CD4-positive, alpha-beta T cell treated with Interferon alpha-2 for 1 hour (primary cell): ENCODE measurements at regions not wholly inside any gene's neighbourhood (a gene's known extent, or its start where the extent isn't known, plus 50 kb on each side); places are given as distances from the start of the nearest gene placed in this dataset.
"Not testable (repeated sequence)": the region's sequence is repeated elsewhere in the genome, so short reads cannot be mapped to it uniquely, and the experiment has no call there.

Experiments used
- DNase-seq, 2 donors: peaks; one replicate each; pipeline ENCODE4 v3.0.0-alpha.2; 2020 to 2022

DNA sequence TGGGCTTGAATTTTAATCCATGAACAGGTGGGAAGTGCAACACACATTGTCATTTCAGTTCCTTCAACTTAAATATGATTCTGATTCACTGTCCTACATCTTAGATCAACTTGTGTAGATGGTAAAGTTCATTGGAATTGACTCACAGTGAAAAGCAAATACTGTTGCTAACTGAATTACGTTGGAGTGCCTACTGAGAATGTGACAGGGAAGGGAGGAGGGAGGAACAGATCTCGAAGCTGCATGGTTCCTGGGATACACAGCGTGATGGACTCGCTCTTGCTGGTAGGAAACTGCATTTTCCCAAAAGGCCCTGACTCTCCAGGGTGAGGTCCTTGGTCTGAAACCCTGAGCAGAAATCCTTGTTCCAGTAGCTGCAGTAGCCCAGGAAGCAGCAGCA lies 284.2 kb downstream of the USP46 start:
- no peak for DNase-seq

DNA sequence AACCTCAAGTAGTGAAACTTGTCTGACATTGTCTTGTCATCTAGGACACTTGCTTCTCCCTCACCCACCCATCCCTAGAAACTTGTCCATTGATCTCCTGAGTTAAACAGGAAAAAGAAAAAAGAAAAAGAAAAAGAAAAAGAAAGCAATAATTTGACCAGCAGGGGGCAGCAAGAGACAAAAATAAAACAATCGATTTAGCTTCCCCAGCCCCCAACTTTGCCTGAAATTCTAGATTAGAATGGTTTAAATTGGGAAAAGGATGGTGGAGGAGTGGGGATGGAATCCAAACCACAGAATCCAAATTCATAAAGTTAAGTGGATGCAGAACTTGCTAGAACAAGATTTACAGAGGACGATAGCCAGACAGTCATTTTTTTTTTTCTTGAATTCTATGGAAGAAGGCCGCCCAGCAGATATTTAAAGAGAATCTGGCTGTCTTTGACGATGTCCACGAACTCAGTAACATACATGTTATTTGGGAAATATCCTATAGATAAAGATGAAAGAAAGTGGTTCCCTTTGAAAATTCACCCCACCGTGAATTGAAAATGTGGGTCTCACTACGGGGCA lies 282.9 kb downstream of the USP46 start:
- peak in 1 of 2 donors; percentile 42 for DNase-seq

DNA sequence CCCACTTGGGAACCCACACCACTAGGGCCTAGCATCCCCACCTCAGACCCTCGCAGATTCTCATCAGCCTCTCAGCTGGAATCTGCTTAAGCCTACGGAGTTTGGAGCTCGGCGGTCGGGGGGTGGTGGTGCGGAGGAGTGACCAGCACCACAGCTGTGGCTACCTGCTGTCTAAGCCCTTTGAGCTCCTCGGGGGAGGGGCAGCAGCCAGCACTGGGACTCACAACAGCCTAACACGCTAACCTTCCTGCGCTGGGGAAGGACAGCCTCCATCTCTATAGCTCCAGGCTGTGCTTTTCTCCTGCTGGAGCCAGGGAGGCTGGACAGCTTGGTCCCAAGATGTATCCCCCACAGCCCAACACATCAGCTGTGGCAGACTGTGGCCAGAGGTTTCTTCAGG lies 281.5 kb downstream of the USP46 start:
- no peak for DNase-seq

DNA sequence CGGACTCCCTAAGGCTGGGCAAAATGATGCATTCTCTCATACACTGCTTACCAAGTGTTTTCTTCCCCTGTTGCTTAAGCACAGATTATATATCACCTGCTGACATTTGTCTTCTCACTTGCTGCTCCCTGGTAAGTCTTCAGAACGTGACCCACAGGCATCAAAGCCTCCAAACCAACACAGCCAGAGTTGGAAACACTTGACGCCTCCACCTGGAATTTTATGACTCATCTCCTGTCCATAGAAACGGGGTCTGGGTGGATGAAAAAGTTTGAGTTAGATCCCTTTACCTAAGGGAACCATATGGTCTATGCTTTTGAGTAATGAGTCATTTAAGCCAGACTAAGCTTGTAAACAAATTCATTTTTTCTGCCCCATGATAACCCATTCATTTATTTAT lies 251.6 kb downstream of the USP46 start:
- DNase-seq, result no peak

DNA sequence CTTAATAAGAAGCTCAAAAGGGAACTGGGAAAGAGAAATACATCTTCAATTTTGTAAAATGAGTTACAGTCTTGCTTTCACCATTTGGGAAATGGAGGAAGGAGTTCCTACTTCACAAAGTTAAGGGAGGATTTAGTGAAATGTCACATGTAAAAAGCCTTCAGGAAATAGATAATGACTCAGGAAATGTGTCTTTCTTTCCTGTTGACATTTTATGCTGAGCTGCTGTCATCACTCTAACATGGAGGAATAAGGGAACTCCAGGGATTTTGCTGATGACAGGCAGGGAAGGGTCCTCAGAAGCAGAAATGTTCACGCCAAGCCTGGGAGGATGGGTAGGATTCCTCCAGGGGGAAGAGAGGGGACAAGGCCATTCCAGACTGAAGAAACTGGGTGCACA lies 251.1 kb downstream of the USP46 start:
- DNase-seq, result no peak

DNA sequence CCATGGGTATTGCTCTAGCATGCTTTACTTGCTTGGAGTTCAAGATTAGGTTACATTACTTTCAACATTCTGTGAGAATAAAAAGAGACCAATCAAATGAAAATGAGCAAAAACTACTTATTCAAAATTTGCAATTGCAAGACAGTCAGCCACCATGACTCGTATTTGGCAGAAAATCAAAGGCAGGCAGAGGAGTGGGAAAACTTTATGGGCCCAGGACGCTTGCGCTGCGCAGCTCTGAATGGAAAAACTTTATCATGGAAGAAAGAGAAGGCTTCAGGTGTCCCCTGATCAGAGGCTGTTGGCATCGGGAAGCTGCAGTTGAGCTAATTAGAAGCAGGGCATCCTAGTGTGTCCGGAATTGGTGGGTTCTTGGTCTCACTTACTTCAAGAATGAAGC lies 250.6 kb downstream of the USP46 start:
- no peak for DNase-seq

DNA sequence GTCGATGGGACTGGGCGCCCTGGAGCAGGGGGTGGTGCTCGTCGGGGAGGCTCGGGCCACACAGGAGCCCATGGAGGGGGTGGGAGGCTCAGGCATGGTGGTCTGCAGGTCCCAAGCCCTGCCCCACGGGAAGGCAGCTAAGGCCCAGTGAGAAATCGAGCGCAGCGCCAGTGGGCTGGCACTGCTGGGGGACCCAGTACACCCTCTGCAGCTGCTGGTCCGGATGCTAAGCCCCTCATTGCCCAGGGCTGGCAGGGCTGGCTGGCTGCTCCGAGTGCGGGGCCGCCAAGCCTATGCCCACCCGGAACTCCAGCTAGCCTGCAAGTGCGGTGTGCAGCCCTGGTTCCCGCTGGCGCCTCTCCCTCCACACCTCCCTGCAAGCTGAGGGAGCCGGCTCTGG lies 249.3 kb downstream of the USP46 start:
- not testable (repeated sequence) for DNase-seq

DNA sequence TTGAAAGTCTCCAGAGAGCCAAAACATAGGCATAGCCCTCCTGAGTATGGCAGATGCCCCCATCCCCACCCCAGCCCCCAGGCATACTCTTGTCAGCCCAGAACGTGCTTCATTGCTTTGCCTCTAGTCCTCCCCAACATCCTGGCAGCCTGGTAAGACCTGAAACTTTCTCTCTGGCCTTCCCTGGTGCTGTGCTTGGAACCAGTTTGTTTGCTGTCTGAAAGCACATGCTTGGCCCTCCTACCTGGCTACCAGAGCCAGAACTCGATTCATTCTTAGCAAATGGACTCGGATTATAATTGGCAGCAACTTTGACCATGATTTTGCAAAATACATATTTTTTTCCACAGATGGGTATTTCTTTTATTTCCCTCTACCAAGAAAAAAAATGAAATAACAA lies 248.1 kb downstream of the USP46 start:
- no peak for DNase-seq

DNA sequence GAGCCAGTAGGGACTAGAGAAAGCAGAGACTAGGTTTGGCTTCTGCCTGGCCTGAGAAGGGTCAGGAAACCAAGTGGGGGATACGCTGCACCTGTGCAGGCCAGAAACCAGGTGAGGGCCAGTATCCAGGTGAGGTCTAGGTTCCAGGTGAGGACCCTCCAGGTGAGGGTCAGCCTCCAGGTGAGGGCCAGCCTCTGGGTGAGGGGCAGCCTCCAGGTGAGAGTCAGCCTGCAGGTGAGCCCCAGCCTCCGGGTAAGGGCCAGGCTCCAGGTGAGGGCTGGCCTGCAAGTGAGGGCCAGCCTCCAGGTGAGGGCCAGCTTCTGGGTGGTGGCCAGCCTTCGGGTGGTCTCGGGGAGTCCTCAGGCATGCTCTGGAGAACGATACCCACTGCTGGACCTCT lies 238.8 kb downstream of the USP46 start:
- DNase-seq, result no peak

DNA sequence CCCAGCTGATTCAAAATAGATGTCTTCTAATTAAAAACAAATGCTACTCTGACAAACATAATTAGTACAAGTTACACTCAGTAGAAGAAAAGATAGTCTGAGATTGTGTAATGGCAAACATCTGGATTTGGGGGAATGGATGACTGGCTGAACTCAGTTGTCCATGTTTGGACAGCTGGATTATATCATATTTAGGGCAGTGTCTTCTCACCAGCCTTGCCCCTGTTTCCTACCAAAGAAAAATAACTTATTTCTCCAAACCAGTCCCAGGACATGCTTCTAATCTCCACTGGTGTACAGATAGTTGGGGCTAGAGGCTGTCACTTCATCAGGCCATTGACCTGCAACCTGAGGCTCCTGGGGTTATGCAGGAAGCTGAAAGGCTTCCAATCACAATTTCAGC lies 237.3 kb downstream of the USP46 start:
- no peak for DNase-seq

DNA sequence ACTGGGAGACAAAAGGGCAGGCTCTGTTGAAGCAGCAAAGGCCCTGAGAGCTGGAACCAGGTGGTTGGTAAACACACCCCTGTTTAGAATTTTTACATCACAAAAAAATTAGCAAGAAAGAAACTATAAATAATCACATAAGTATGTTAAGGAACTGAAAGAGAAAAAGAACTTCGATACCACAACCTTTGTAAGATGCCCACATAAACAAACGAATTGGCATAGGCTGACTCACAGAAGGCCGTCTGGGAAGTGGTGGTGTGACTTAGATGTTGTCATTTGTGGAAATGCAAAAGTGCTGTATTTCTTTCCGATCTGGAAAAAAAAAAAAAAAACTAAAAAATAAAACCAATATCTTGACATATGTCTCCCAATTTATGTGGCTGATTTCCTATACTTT lies 235.1 kb downstream of the USP46 start:
- no peak for DNase-seq

DNA sequence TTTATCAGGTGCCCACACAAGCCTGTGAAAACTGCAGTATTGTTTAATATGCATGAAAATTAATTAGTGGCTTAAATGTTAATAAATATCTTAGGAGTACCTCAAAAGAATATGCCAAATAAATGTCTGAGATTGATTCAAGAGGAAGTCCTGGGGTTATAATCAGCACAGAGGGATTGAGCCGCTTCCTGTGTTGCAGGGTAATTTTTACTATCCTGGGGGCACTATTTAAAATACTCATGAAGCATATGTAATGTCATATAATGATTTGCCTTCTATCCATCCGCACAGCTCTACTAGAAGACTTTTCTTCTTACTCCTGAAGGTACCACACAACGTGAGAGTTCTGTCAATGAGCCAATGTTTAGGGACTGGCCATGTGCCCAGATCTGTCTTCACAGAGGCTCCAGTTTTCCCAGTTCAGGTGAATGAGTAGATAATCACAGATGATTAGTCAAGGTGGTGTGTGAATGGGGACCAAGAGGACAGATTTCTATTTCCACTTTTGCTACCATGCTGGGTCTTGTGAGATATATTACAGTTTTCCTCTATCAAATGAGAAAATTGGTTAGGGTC lies 233.3 kb downstream of the USP46 start:
- no peak for DNase-seq

DNA sequence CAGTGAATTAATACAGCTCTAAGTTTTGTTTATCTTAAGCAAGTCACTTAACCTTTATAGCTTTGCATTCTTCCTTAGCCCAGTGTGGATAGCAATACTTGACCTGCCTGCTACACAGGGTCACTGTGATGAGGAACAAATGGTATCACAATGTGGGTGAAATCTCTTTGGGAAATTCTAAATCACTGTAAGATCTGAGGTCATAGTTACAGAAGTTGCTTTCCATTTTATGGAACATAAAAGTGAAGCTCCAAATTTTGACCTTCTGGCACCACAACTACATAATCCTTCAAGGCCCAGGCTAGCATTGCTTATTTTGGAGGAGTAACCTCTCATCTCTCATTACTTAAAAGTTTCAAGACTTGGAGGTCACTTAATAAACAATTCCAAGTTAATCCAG lies 227.7 kb downstream of the USP46 start:
- DNase-seq, result no peak

DNA sequence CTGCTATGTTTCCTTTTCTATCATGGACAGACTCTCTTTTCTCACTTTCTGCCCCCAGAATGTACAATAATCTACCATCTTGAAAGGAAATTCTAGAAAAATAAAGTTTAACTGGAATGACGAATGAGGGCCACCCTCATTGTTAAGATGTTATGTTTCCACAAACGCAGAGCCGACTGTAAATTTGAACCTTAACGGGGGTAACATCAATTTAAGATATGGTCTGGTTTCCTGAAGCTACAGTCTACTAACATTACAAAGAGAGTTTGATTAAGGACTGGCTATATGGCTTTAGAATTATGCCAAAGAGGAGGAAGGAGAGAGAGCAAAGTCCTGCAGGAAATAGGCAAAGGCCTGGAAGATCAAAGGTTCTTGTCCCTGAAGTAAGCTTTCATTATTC lies 227.2 kb downstream of the USP46 start:
- no peak for DNase-seq

DNA sequence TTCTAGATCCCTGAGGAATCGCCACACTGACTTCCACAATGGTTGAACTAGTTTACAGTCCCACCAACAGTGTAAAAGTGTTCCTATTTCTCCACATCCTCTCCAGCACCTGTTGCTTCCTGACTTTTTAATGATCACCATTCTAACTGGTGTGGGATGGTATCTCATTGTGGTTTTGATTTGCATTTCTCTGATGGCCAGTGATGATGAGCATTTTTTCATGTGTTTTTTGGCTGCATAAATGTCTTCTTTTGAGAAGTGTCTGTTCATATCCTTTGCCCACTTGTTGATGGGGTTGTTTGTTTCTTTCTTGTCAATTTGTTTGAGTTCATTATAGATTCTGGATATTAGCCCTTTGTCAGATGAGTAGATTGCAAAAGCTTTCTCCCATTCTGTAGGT lies 216.6 kb downstream of the USP46 start:
- not testable (repeated sequence) for DNase-seq

DNA sequence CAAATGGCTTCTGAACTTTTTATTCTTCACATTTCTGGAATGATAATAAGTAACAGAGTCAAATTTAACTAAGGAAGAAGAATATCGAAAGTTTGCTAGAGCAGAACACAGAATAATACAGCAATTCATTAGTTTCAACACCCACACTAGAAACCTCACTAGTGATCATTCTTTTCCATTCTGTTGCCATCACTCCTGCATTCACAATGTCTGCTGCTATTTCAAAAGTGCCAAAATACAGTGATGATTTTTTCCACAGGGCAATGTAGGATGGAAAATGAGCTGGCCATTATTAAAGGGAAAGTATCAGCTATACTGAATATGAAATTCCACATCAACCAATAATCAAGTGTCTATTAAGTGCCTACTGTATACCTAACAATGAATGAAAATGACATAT lies 186.7 kb downstream of the USP46 start:
- no peak for DNase-seq

DNA sequence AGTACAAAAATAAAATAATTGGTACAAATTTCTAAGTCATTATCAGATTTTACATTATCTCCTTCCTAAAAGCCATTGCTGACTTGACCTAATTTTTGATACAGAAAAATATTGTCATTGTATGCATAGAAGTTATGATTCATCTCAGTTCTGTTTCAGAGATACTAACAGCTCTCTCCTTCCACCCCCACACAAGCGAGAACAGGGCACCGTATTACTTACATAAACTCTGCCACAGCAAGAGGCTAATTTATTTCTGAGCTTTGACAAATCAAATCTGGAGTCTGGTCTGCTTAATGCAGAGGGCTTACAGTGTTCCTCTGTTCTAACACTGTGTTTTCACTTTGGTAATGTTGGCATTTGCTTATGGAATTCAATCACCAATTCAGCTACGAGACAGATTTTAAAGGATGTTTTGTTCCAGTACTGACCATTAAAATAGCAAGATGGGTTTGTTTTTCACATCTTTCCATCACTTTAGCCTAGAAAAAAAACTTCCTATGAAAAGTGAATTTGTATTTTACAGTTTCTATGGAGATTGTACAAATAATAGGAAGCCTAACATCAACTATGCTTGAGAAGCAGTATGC lies 181.8 kb downstream of the USP46 start:
- DNase-seq, result no peak

DNA sequence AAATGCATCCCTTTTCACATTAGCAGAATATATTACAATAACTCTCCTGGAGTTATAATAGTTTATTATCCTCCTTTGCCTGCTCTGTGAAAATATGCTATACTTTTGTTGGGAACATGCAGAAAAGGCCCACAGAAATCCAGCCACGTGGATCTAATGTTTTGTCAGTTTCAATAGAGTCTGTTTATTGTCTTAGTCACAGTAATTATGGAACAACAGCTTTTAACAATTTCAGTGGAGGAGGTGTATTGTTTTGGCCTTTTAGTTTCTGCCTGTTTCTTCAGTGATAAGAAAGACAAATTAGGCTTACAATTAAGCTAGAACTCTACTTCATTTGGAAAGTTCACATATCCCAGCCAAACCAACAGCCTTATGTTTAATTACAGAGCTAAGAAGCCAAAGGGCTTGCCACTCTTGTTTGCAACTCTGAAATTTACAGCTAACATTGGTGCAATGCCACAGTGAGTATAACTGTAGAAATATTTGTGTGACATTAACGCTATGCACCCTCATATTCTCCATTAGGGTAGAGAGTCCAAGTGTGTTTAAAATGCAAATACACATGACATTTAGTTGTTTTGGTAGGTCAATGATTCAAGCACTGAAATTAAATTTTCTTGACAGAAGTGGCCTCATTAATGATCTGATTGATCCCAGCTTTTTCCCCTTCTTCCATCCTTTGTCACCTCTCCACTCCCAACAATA lies 175.8 kb downstream of the USP46 start:
- no peak for DNase-seq

DNA sequence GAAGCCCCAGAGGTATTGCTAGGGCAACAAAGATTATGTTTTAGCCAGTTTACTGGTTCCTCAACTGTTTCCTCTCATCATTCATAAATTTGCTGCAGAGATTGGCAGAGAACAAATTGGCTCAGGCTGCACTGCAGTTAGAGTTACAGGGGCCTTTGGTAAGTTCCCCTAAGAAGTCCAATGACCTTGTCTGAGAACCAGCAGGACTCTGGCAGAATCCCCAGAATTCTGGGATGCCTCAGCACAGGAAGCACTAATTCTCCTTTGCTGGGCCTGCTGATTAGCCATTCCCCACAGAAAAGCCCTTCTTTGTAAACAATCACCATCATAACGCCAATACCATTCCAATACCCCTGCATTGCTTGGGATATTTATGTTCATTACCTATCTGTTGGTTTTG lies 151.3 kb downstream of the USP46 start:
- no peak for DNase-seq

DNA sequence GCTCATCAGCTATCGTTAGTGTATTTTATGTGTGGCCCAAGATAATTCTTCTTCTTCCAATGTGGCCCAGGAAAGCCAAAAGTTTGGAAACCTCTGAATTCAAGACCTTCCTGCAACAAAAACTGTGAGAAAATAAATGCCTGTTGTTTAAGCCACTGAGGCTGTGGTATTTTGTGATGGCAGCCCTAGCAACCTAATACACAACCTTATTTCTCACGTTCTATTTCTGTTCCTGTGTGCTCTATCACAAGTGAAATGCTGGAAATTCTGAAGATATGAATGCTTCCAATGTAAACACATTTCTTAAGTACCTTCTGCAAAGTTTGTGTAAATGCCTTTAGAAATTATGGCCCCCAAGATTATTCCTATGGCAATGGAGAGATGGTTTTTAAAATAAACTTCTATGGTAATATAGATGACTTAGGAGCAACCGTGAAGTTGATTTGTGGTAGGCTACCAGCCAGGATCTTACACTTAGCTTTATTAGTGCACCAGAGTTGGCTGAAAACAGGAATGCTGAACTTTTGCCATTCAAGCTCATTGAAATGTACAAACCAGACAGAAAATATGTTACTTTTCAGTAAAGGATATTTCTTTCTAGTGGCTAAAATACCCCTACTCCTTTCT lies 148.0 kb downstream of the USP46 start:
- DNase-seq, result no peak

DNA sequence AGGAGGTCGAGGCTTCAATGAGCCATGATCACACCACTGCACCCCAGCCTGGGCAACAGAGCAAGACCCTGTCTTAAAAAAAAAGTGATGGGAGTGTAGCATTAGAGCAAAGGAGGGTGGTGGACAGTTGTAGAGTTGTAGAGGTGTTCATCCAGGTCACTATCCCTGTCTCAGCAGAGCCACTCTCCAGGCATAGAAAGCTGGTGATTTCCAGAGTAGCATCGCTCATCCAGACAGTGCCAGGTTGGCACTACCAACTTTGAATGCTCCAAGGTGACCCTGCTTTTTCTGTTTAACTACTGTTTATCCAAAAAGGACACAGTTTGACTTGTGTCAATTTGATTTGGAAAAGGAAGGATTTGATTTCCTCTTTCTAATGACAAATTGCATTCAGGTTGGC lies 147.3 kb downstream of the USP46 start:
- DNase-seq, result no peak

DNA sequence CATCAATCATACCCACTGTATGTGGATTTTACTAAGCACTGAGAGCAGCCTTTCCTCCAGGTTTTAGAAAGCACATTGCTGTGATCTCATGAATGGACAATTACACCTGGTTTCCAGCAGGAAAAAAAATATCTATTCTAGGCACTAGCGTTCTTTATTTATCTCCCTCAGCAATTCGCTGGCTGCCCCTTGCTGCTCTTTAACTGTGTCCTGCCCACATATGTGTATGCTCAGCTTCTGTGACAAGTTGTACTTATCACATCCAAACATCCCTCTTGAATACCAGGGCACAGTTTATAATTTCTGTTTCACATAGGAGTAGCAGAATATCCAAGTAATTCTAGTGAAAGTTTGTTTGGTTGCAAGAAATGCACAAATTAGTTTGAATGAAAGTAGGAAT lies 146.8 kb downstream of the USP46 start:
- no peak for DNase-seq

DNA sequence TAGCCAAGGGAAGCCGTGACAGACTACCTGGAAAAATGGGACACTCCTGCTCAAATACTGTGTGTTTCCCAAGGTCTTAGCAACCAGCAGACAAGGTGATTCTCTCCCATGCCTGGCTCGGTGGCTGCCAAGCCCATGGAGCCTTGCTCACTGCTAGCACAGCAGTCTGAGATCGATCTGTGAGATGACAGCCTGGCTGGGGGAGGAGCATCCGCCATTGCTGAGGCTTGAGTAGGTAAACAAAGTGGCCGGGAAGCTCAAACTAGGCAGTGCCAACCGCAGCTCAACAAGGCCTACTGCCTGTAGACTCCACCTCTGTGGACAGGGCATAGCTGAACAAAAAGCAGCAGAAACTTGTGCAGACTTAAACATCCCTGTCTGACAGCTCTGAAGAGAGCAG lies 137.0 kb downstream of the USP46 start:
- not testable (repeated sequence) for DNase-seq

DNA sequence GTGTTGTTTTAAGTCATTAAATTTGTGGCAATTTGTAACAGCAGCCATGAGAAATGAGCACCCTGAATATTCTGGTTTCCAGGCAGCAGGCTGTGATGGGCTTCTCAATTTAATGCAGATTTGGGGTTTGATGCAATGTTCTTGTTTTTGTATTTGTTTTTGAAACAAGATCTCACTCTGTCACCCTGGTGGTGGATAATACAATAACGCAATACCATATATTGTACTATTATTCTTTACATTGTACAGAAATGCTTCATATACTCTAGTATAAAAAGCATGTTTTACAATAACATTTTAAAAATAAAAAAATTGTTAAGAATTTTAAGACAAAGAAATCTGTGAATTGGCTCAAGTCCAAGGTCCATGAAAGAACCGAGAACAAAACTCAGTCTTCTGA lies 129.1 kb downstream of the USP46 start:
- no peak for DNase-seq
